GM20000 (cell line): ENCODE measurements at regions not wholly inside any gene's neighbourhood (a gene's known extent, or its start where the extent isn't known, plus 50 kb on each side); places are given as distances from the start of the nearest gene placed in this dataset.

Experiments used
- DNase-seq: peaks from one replicate; pipeline ENCODE4 v3.0.0; 2012; ENCODE audit warnings: low spot score
- TF ChIP-seq, protein P1 (sequence below): IDR thresholded peaks from 2 replicates; pipeline ENCODE4 v1.5.1; 2012; ENCODE audit warnings: mild to moderate bottlenecking, control low read depth; ENCODE audit errors: extremely low read depth, missing control alignments

DNA sequence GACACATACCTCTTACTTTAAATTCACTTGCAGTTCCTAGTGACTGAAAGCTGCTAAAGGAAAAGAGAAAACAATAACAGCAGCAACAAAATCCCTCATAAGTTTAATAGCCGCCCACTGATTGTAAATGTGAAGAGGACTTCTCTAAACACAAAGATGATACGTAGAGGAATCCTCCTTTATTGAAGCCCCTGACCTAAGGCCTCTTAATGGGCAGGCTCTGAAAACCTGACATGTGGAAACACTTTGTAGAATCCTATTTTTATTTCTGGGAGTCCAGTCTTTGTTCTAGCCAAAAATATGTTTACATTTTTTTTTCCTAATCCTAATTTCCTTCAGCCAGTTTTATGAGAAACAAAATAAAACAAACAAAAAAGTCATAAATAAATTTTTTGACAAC, 1277.7 kb upstream of the CELF4 start:
- TF ChIP-seq, protein P1, sequence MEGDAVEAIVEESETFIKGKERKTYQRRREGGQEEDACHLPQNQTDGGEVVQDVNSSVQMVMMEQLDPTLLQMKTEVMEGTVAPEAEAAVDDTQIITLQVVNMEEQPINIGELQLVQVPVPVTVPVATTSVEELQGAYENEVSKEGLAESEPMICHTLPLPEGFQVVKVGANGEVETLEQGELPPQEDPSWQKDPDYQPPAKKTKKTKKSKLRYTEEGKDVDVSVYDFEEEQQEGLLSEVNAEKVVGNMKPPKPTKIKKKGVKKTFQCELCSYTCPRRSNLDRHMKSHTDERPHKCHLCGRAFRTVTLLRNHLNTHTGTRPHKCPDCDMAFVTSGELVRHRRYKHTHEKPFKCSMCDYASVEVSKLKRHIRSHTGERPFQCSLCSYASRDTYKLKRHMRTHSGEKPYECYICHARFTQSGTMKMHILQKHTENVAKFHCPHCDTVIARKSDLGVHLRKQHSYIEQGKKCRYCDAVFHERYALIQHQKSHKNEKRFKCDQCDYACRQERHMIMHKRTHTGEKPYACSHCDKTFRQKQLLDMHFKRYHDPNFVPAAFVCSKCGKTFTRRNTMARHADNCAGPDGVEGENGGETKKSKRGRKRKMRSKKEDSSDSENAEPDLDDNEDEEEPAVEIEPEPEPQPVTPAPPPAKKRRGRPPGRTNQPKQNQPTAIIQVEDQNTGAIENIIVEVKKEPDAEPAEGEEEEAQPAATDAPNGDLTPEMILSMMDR = no peak
- DNase-seq = no peak

DNA sequence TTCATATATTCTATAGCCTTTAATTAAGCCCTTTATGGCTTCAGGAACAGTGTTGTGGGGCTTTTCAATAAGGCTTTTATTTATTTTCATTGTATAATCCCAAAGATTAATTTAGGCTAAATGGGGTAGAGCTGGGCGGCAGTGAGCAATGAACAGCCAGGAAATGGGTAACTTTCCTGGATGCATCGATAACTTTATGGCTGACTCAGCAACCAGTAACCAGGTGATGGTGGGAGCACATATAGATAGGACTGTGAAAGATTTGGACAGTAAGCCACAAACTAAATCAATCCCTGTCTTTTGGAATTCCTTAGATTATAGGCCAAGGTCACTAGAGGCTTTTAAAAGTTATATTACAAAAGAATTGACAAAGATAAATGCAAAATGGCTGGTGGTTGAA, 1260.6 kb upstream of the CELF4 start:
- no peak for DNase-seq
- TF ChIP-seq, protein P1 = no peak

DNA sequence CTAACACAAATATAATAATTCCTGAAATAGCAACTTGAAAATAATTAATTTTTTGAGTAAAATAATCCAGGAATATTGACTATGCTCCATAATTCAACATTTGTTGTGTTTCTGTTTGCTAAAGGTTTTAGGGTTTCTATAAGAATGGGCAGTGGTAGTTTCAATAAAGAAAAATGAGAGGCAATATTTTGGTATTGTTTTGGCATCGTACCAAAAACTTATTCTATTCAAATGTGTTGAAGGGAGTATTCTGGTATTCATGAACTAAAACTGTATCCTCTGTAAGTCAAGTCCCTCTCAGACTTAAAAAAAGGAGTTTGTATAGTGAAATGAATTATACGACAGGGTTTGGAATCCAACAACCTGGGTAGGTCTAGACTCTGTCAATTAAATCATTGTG, 1245.6 kb upstream of the CELF4 start:
- DNase-seq = no peak
- TF ChIP-seq, protein P1 = no peak

DNA sequence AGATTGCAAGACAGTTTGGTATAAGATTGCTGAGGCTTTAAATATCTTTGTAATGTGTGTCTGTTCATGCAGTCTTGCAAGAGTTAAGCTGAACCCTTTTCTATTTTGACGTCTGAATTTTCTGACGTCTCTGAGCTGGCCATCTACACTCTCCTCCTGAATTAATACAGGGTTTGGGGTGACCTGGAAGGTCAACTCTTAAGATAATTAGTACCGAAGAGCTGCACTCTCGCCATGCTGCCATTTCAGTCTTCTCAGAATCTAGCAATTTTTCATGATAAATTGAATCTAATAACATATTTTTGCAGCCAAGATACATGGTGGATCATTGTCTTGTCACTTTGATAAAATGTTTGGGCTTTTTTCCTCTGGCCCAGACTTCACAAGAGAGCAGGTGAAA, 1245.2 kb upstream of the CELF4 start:
- DNase-seq = no peak
- TF ChIP-seq, protein P1 = no peak

DNA sequence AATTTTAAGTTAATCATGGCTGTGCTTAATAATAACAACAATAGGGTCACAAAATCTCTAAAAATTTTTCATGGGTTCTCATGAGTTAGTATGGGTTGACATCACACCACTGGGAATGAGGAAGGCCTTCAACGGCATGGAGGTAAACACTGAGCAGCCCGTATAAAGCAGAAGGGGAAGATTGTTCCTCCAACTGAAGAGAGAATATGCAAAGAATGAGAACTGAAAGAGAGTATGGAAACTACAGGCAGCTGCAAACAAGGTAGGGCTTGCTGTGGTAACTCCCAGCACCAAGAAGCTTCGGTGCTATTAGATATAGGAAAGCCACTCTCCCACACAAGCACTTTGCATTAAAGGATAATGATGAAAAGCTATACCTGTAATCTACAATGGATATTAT, 1242.3 kb upstream of the CELF4 start:
- DNase-seq = no peak
- TF ChIP-seq, protein P1 = no peak

DNA sequence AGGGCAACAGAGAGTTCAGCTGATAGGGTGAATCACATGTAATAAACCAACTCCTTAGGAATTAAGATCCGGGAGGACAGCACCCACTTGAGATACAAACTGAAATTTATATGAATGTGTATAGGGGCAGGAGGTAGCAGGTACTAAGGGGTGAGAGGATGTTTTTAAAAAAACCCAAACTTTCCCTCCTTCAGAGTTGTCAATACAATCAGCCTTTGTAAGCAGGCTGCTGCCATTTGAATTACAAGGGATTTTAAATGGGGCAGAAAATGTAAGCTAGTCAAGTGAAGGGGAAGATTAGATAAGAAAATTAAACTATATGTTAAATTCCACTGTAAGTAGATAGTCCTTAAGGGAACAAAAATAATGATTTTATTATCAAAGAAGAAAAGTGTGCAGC, 1239.7 kb upstream of the CELF4 start:
- DNase-seq = no peak
- TF ChIP-seq, protein P1 = no peak

DNA sequence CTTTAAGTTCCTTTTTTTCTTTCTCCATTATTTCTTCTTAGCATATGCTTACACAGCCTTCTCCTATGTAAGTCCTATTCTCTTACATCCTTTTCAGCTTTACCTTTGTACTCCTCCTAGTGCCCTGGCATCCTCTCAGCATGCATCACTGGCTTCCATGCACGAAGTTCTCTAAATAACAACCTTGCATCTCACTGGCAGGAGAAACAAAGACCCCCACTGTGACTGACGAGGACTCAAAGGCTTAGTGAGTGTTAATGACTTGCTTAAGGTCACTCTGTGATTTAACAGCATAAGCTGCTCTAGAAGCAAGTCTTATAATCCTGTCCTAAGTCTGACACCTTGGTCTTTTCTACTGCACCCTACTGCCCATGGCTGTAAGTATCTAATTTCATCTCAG, 1236.0 kb upstream of the CELF4 start:
- TF ChIP-seq, protein P1 = no peak
- no peak for DNase-seq
